ENCODE measurements at regions not wholly inside any gene's neighbourhood (a gene's known extent, or its start where the extent isn't known, plus 50 kb on each side); places are given as distances from the start of the nearest gene placed in this dataset.

GRCh38 chr6:134848076-134848475, 101.8 kb downstream of the ALDH8A1 start:
- Histone ChIP-seq H3K79me2 (ENCODE audit: control insufficient read depth, insufficient read depth, low read length) (no peaks in the 10 kb centered on the region), H3K27ac (ENCODE audit: insufficient read depth, low read depth, low read length) (no peak overlapping the region), H3K9ac (replicated peaks; ENCODE audit: extremely low read depth, insufficient read depth, low read length) (no peak overlapping the region), H3K4me1 (ENCODE audit: control insufficient read depth, extremely low read depth, insufficient read depth, low read length) (no peaks in the 10 kb centered on the region), H3K4me3 (replicated peaks in 1 of 3; ENCODE audit: insufficient read depth in 1 of 3, low read depth in 1 of 3, low read length in 3 of 3) (no peak overlapping the region), H3K36me3 (ENCODE audit: control insufficient read depth in 2 of 2, extremely low read depth in 1 of 2, insufficient read depth in 2 of 2, low read length in 2 of 2) (no peaks in the 10 kb centered on the region), H4K20me1 (replicated peaks; ENCODE audit: control insufficient read depth, extremely low read depth, insufficient read depth, low read length) (no peaks in the 10 kb centered on the region), H3K9me1 (replicated peaks; ENCODE audit: control insufficient read depth, extremely low read depth, insufficient read depth, low read length) (no peaks in the 10 kb centered on the region), H3K27me3 (ENCODE audit: control insufficient read depth in 2 of 2, insufficient read depth in 2 of 2, low read length in 2 of 2) (peaks cover 2 to 4% of the 10 kb centered on the region in 2 experiments), H2AFZ (ENCODE audit: low read depth, low read length) (no peak overlapping the region), H3K4me2 (ENCODE audit: insufficient read depth, low read length) (no peak overlapping the region), H3K9me3 (replicated peaks; ENCODE audit: control insufficient read depth, insufficient read depth, low read length) (no peaks in the 10 kb centered on the region)
- POLR2A ChIA-PET, result interaction anchor here (0.6 kb wide), 1 partner anchor 682 kb away, joined by 3 read pairs; no protein-coding TSS in a partner anchor
- CTCF ChIA-PET, result interaction anchor here (2.4 kb wide), 1 partner anchor 92 kb away, joined by 7 read pairs; no protein-coding TSS in a partner anchor
- dilution Hi-C loops (cut with MboI; ENCODE audit: extremely low pct_ligation_motif_present, low sequenced_read_pairs), result no loop called here
- FAIRE-seq (no peak), DNase-seq (ENCODE audit: low read depth, low spot score) (no peak)
- BruUV-seq (replicated peaks), result no TSS peak
- TF ChIP-seq EZH2 (IDR thresholded peaks at IDR 0.05; ENCODE audit: borderline replicate concordance, low read depth, low read length, severe bottlenecking) (no peak), POLR2AphosphoS5 (IDR thresholded peaks at IDR 0.05; ENCODE audit: insufficient read depth, low read depth, low read length) (no peak), FOS (IDR thresholded peaks at IDR 0.05; ENCODE audit: borderline replicate concordance, insufficient read depth, low read length) (no peak)
- intact Hi-C loops (cut with micrococcal nuclease), result no loop called here

GRCh38 chr6:134846865-134847264, 103.0 kb downstream of the ALDH8A1 start:
- Histone ChIP-seq H4K20me1 (replicated peaks; ENCODE audit: control insufficient read depth, extremely low read depth, insufficient read depth, low read length) (no peaks in the 10 kb centered on the region), H3K27ac (ENCODE audit: insufficient read depth, low read depth, low read length) (no peak overlapping the region), H3K9me1 (replicated peaks; ENCODE audit: control insufficient read depth, extremely low read depth, insufficient read depth, low read length) (no peaks in the 10 kb centered on the region), H2AFZ (ENCODE audit: low read depth, low read length) (no peak overlapping the region), H3K9me3 (replicated peaks; ENCODE audit: control insufficient read depth, insufficient read depth, low read length) (no peaks in the 10 kb centered on the region), H3K4me2 (ENCODE audit: insufficient read depth, low read length) (no peak overlapping the region), H3K4me3 (replicated peaks in 1 of 3; ENCODE audit: insufficient read depth in 1 of 3, low read depth in 1 of 3, low read length in 3 of 3) (no peak overlapping the region), H3K27me3 (ENCODE audit: control insufficient read depth in 2 of 2, insufficient read depth in 2 of 2, low read length in 2 of 2) (peaks cover 2 to 4% of the 10 kb centered on the region in 2 experiments), H3K9ac (replicated peaks; ENCODE audit: extremely low read depth, insufficient read depth, low read length) (no peak overlapping the region), H3K36me3 (ENCODE audit: control insufficient read depth in 2 of 2, extremely low read depth in 1 of 2, insufficient read depth in 2 of 2, low read length in 2 of 2) (no peaks in the 10 kb centered on the region), H3K4me1 (ENCODE audit: control insufficient read depth, extremely low read depth, insufficient read depth, low read length) (no peaks in the 10 kb centered on the region), H3K79me2 (ENCODE audit: control insufficient read depth, insufficient read depth, low read length) (no peaks in the 10 kb centered on the region)
- ChIA-PET CTCF (no interaction called here), POLR2A (no interaction called here)
- FAIRE-seq (no peak), DNase-seq (ENCODE audit: low read depth, low spot score) (no peak)
- TF ChIP-seq EZH2 (IDR thresholded peaks at IDR 0.05; ENCODE audit: borderline replicate concordance, low read depth, low read length, severe bottlenecking) (no peak), JUN (IDR thresholded peaks at IDR 0.05; ENCODE audit: borderline replicate concordance, insufficient read depth, insufficient read length, low read depth) (no peak), MYC (IDR thresholded peaks at IDR 0.05; ENCODE audit: low read depth, low read length) (no peak)
- dilution Hi-C loops (cut with MboI; ENCODE audit: extremely low pct_ligation_motif_present, low sequenced_read_pairs) (no loop called here), intact Hi-C loops (cut with micrococcal nuclease) (no loop called here)
- BruUV-seq (replicated peaks), result no TSS peak

All from endothelial cell of umbilical vein (primary cell).